Left lung (tissue), 4 donors: ENCODE measurements at regions not wholly inside any gene's neighbourhood (a gene's known extent, or its start where the extent isn't known, plus 50 kb on each side); places are given as distances from the start of the nearest gene placed in this dataset.

ENCODE experiments used
- ATAC-seq: fragments of 200-7000 bp; cut with Tn5 transposase; one replicate; pipeline ENCODE4 v1.9.1; 2020; ENCODE audit warnings: moderate library complexity
- DNase-seq, 4 donors: peaks; one replicate each; pipeline ENCODE4 v3.0.0-alpha.2; 2013 to 2020
- H3K27ac ChIP-seq, 2 donors: fragments of 200-600 bp; sonication (generic) in 1 of 2; one replicate each; pipeline versions ENCODE4 v1.5.0 to v1.8.0; 2020 to 2021
- H3K27me3 ChIP-seq, 2 donors: fragments of 200-600 bp; sonication (generic) in 1 of 2; one replicate each; pipeline versions ENCODE4 v1.5.0 to v1.8.0; 2020 to 2021
- H3K36me3 ChIP-seq, 2 donors: fragments of 200-600 bp; sonication (generic) in 1 of 2; one replicate each; pipeline versions ENCODE4 v1.5.0 to v1.8.0; 2020 to 2021
- H3K4me1 ChIP-seq, 2 donors: fragments of 200-600 bp; one replicate each; pipeline ENCODE4 v1.8.0; 2021
- H3K4me3 ChIP-seq, 2 donors: fragments of 200-600 bp; sonication (generic) in 1 of 2; one replicate each; pipeline versions ENCODE4 v1.5.0 to v1.8.0; 2020 to 2021; ENCODE audit warnings: mild to moderate bottlenecking in 1 of 2
- H3K9me3 ChIP-seq, 2 donors: fragments of 200-600 bp; sonication (generic) in 1 of 2; one replicate each; pipeline versions ENCODE4 v1.5.0 to v1.8.0; 2020 to 2021
- intact Hi-C, 2 donors: fragments of 100-400 bp; cut with DNase I; formaldehyde crosslinking; loops; one replicate each; pipeline versions ENCODE4 v1.11.2 to v1.14.2; 2022
- TF ChIP-seq, protein P1 (sequence below), 2 donors: fragments of 200-600 bp; sonication (generic) in 1 of 2; IDR thresholded peaks; one replicate each; pipeline versions ENCODE4 v1.5.0 to v1.8.0; 2021; ENCODE audit warnings: antibody characterized with exemption in 2 of 2
- donor health status: DM: no; HTN: yes; CAD: no.
- donor health status: DM: no; HTN: no; CAD: no.

DNA sequence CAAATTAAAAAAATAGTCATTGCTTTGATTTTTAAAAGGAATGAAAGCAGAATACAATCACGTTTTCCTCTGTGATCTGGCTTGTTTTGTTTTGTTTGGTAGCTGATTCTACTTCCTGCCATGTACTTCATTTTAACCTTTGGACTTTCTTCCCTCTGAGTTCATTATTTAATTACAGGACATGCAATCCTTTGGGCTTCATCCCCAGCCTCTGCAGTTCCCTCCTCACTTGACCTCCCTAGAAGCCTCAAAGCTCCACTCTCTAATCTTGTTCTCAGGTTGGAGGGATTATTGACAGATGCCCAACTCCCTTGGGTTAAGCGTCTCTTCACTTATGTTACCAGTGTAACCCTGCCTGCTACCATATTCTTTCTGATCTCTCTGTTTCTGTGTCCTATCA lies 967.9 kb upstream of the SEL1L start:
- Histone ChIP-seq H3K4me3 (no peak overlapping the region), H3K9me3 (no peaks in the 10 kb centered on the region), H3K27ac (no peak overlapping the region), H3K36me3 (no peaks in the 10 kb centered on the region), H3K27me3 (no peaks in the 10 kb centered on the region), H3K4me1 (peaks cover 0 to 3% of the 10 kb centered on the region in 2 donors)
- ATAC-seq (no peak), DNase-seq (no peak)
- intact Hi-C loops = no loop called here
- TF ChIP-seq, protein P1, sequence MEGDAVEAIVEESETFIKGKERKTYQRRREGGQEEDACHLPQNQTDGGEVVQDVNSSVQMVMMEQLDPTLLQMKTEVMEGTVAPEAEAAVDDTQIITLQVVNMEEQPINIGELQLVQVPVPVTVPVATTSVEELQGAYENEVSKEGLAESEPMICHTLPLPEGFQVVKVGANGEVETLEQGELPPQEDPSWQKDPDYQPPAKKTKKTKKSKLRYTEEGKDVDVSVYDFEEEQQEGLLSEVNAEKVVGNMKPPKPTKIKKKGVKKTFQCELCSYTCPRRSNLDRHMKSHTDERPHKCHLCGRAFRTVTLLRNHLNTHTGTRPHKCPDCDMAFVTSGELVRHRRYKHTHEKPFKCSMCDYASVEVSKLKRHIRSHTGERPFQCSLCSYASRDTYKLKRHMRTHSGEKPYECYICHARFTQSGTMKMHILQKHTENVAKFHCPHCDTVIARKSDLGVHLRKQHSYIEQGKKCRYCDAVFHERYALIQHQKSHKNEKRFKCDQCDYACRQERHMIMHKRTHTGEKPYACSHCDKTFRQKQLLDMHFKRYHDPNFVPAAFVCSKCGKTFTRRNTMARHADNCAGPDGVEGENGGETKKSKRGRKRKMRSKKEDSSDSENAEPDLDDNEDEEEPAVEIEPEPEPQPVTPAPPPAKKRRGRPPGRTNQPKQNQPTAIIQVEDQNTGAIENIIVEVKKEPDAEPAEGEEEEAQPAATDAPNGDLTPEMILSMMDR (IDR thresholded peaks at IDR 0.05) = no peak

DNA sequence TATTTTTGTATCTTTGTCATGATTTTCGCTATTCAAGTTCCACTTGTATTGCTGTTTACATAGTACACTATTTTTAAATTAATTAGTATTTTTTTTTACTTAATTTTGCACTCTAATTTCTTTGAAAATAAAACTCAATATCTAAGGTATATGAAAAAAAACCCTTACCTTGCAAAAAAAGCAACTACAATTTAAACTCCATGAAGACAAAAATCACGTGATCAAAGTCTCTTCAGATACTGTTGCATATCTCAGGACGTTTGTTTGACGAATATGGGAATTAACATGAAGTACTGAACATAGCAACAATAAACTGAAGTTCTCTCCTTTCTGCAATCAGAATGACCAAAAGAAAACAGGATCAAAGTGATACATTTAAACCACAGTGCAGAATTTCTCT lies 968.4 kb upstream of the SEL1L start:
- TF ChIP-seq, protein P1 (IDR thresholded peaks at IDR 0.05) = no peak
- ATAC-seq (no peak), DNase-seq (no peak)
- intact Hi-C loops = no loop called here
- H3K4me3 ChIP-seq = no peak overlapping the region
- H3K4me1 ChIP-seq = peaks cover 0 to 3% of the 10 kb centered on the region in 2 donors
- no peaks in the 10 kb centered on the region for H3K9me3 ChIP-seq
- H3K27me3 ChIP-seq = no peaks in the 10 kb centered on the region
- H3K36me3 ChIP-seq = no peaks in the 10 kb centered on the region
- no peak overlapping the region for H3K27ac ChIP-seq

DNA sequence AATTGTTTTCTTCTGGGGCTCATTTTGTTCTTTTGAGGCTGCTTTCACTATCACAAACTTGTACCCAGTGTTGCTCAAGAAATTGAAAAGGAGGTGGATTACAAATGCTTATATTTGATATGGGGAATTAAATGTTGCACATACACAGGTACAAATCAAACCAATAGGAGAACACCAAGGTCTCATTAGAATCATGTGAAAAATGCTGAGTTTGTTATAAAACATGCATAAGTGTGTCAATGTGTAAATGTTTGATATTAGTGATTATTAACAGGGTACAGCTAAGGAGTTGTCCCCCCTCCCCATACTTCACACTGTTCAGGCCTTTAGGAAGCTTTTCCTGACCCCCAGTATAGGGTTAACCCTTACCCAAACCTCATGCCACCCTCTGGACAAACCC lies 971.2 kb upstream of the SEL1L start:
- no peak overlapping the region for H3K27ac ChIP-seq
- intact Hi-C loops = no loop called here
- TF ChIP-seq, protein P1 (IDR thresholded peaks at IDR 0.05) = no peak
- no peak for ATAC-seq
- H3K4me3 ChIP-seq = no peak overlapping the region
- H3K27me3 ChIP-seq = no peaks in the 10 kb centered on the region
- no peaks in the 10 kb centered on the region for H3K9me3 ChIP-seq
- no peak for DNase-seq
- H3K36me3 ChIP-seq = no peaks in the 10 kb centered on the region
- peaks cover 0 to 3% of the 10 kb centered on the region in 2 donors for H3K4me1 ChIP-seq

DNA sequence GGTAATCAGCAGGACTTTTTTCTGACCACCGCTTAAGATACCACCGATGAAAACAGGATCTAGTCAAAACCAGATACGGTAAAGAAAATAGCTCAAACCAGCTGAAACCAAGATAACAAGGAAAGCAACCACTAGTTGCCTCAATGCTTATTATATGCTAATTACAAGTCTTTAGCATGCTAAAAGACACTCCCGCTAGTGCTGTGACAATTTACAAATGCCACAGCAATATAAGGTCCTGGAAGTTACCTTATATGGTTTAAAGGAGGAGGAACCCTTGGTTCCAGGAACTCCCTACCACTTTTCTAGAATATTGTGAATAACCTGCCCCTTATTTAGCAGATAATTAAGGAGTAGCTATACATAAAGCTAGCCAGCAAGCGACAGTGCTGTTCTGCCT lies 976.4 kb upstream of the SEL1L start:
- no peaks in the 10 kb centered on the region for H3K27me3 ChIP-seq
- H3K4me1 ChIP-seq = no peaks in the 10 kb centered on the region
- H3K36me3 ChIP-seq = no peaks in the 10 kb centered on the region
- H3K4me3 ChIP-seq = no peak overlapping the region
- intact Hi-C loops = no loop called here
- no peaks in the 10 kb centered on the region for H3K9me3 ChIP-seq
- TF ChIP-seq, protein P1 (IDR thresholded peaks at IDR 0.05) = no peak
- DNase-seq (no peak), ATAC-seq (no peak)
- H3K27ac ChIP-seq = no peak overlapping the region

DNA sequence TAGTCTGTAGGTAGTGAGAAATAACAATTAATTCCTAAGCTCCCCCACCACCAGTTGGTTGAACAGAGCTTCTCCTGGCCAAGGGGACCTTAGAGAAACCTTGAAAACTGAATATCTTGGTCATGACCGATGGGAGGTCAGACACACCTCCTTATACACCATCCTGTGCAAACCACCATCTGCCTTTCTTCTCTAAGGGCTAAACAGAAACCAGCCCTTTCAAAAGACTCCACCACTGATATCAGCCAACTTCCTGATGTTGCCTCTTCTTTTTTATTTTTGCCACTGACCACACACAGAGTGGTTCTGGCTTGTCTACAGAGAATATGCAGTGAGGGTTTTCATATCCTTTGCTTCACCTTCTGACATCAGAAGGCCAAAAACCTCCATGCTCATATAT lies 977.7 kb upstream of the SEL1L start:
- Histone ChIP-seq H3K36me3 (no peaks in the 10 kb centered on the region), H3K9me3 (no peaks in the 10 kb centered on the region), H3K4me1 (no peaks in the 10 kb centered on the region), H3K4me3 (no peak overlapping the region), H3K27me3 (no peaks in the 10 kb centered on the region), H3K27ac (no peak overlapping the region)
- TF ChIP-seq, protein P1 (IDR thresholded peaks at IDR 0.05) = no peak
- intact Hi-C loops = no loop called here
- no peak for DNase-seq
- no peak for ATAC-seq
